Nephron (organoid): ENCODE measurements at regions not wholly inside any gene's neighbourhood (a gene's known extent, or its start where the extent isn't known, plus 50 kb on each side); places are given as distances from the start of the nearest gene placed in this dataset.
"Not testable (repeated sequence)": the region's sequence is repeated elsewhere in the genome, so short reads cannot be mapped to it uniquely, and the experiment has no call there.

ENCODE experiments used
- H3K27ac Mint-ChIP-seq, 3 experiments: 2 replicates each; pipeline ENCODE4 v1.8.0; 2020; ENCODE audit warnings: mixed read lengths in 3 of 3, mild to moderate bottlenecking in 2 of 3, moderate library complexity in 1 of 3
- H3K27me3 Mint-ChIP-seq: 2 replicates; pipeline ENCODE4 v1.8.0; 2021; ENCODE audit warnings: low read depth, mild to moderate bottlenecking, moderate library complexity, mixed read lengths
- H3K36me3 Mint-ChIP-seq: 2 replicates; pipeline ENCODE4 v1.8.0; 2020; ENCODE audit warnings: low read depth, mixed read lengths
- H3K4me1 Mint-ChIP-seq: 2 replicates; pipeline ENCODE4 v1.8.0; 2020; ENCODE audit warnings: mixed read lengths
- H3K4me3 Mint-ChIP-seq, 3 experiments: 2 replicates each; pipeline ENCODE4 v1.8.0; 2020; ENCODE audit warnings: mild to moderate bottlenecking in 3 of 3, mixed read lengths in 3 of 3, moderate library complexity in 2 of 3
- H3K9me3 Mint-ChIP-seq: 2 replicates; pipeline ENCODE4 v1.8.0; 2020; ENCODE audit warnings: mixed read lengths
- TF ChIP-seq, protein P1 (sequence below), 3 experiments: fragments of 200-600 bp; sonication (generic); IDR thresholded peaks; one replicate each; pipeline ENCODE4 v1.5.0; 2021; ENCODE audit warnings: antibody characterized with exemption in 3 of 3; ENCODE audit not compliant: unreplicated experiment in 3 of 3

DNA sequence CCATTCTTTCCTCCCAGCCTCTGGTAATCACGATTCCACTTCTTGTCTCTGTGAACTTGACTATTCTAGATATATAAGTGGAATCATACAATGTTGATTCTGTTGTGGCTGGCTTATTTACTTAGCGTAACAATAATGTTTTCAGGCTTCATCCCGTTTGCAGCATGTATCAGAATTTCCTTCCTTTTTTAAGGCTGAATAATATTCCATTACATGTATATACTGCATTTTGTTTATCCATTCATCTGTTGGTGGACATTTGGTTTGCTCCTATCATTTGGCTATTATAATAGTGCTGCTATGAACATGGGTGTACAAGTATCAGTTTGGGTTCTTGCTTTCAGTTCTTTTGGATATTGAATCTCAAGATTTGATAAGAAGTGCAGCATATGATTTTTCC is 239.7 kb upstream of the ZNF608 start:
- TF ChIP-seq, protein P1, sequence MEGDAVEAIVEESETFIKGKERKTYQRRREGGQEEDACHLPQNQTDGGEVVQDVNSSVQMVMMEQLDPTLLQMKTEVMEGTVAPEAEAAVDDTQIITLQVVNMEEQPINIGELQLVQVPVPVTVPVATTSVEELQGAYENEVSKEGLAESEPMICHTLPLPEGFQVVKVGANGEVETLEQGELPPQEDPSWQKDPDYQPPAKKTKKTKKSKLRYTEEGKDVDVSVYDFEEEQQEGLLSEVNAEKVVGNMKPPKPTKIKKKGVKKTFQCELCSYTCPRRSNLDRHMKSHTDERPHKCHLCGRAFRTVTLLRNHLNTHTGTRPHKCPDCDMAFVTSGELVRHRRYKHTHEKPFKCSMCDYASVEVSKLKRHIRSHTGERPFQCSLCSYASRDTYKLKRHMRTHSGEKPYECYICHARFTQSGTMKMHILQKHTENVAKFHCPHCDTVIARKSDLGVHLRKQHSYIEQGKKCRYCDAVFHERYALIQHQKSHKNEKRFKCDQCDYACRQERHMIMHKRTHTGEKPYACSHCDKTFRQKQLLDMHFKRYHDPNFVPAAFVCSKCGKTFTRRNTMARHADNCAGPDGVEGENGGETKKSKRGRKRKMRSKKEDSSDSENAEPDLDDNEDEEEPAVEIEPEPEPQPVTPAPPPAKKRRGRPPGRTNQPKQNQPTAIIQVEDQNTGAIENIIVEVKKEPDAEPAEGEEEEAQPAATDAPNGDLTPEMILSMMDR (IDR thresholded peaks at IDR 0.05; ENCODE audit: unreplicated experiment in 3 of 3): no peak
- H3K9me3 Mint-ChIP-seq: peaks cover 29% of the 10 kb centered on the region
- no peak overlapping the region for H3K27ac Mint-ChIP-seq
- peaks cover 4% of the 10 kb centered on the region for H3K27me3 Mint-ChIP-seq
- peaks cover 8% of the 10 kb centered on the region for H3K4me1 Mint-ChIP-seq
- H3K4me3 Mint-ChIP-seq: no peak overlapping the region
- peaks cover 13% of the 10 kb centered on the region for H3K36me3 Mint-ChIP-seq

DNA sequence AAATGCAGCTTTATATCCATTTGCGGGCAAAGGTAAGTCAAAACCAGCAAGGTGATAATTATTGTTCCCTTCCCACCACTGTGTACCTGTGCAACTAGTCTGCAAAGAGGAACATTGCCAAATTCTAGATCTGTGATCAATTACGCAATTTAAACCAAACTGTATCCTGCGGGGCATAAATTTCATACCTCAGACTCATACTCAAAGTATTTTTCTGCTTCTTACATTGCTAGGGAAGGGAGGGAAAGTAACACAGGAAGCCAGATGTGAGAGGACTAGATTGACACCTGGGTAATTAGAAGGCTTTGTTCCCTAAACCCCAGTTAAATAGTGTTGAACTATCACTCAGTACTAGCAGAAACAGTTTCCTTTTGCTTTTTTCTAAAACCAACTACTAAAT is 240.2 kb upstream of the ZNF608 start:
- H3K4me1 Mint-ChIP-seq: peaks cover 7% of the 10 kb centered on the region
- TF ChIP-seq, protein P1 (IDR thresholded peaks at IDR 0.05; ENCODE audit: unreplicated experiment in 3 of 3): no peak
- peaks cover 4% of the 10 kb centered on the region for H3K27me3 Mint-ChIP-seq
- H3K4me3 Mint-ChIP-seq: no peak overlapping the region
- H3K27ac Mint-ChIP-seq: no peak overlapping the region
- peaks cover 29% of the 10 kb centered on the region for H3K9me3 Mint-ChIP-seq
- peaks cover 13% of the 10 kb centered on the region for H3K36me3 Mint-ChIP-seq

GRCh38 chr5:124987786-124988185 is 241.3 kb upstream of the ZNF608 start:
- H3K4me1 Mint-ChIP-seq, H3K4me3 Mint-ChIP-seq, H3K27me3 Mint-ChIP-seq, H3K27ac Mint-ChIP-seq: not testable (repeated sequence)
- peaks cover 13% of the 10 kb centered on the region for H3K36me3 Mint-ChIP-seq
- H3K9me3 Mint-ChIP-seq: peaks cover 29% of the 10 kb centered on the region

GRCh38 chr5:124990723-124991122 is 244.3 kb upstream of the ZNF608 start:
- no peak overlapping the region for H3K4me3 Mint-ChIP-seq
- H3K36me3 Mint-ChIP-seq: peaks cover 9% of the 10 kb centered on the region
- no peaks in the 10 kb centered on the region for H3K4me1 Mint-ChIP-seq
- H3K27ac Mint-ChIP-seq: no peak overlapping the region
- peaks cover 14% of the 10 kb centered on the region for H3K9me3 Mint-ChIP-seq
- TF ChIP-seq, protein P1 (IDR thresholded peaks at IDR 0.05; ENCODE audit: unreplicated experiment in 3 of 3): no peak
- H3K27me3 Mint-ChIP-seq: no peaks in the 10 kb centered on the region

DNA sequence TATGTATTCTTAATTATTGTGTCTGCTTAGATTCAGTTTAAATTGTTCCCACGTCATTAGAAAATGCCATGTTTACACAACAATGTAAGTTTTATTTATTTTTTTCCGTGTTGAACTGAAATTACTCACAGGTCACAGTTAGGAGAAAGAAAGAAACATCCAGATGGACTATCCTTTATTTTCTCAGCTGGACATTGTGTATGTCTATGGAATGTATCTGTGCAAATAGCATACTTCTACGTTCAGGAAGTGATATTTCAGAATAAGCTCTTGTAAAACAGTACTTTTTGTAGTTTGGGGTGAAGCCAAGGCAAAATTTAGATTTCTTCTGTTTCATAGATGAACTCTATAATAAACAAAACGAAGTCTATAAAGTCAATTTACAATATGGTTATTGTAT is 249.0 kb upstream of the ZNF608 start:
- TF ChIP-seq, protein P1 (IDR thresholded peaks at IDR 0.05; ENCODE audit: unreplicated experiment in 3 of 3): no peak
- Mint-ChIP-seq H3K27ac (peak overlapping the region in 2 of 3 experiments; percentile 36 to 43), H3K4me3 (no peak overlapping the region), H3K9me3 (no peaks in the 10 kb centered on the region), H3K4me1 (peaks cover 6% of the 10 kb centered on the region), H3K27me3 (peaks cover 4% of the 10 kb centered on the region), H3K36me3 (no peaks in the 10 kb centered on the region)

DNA sequence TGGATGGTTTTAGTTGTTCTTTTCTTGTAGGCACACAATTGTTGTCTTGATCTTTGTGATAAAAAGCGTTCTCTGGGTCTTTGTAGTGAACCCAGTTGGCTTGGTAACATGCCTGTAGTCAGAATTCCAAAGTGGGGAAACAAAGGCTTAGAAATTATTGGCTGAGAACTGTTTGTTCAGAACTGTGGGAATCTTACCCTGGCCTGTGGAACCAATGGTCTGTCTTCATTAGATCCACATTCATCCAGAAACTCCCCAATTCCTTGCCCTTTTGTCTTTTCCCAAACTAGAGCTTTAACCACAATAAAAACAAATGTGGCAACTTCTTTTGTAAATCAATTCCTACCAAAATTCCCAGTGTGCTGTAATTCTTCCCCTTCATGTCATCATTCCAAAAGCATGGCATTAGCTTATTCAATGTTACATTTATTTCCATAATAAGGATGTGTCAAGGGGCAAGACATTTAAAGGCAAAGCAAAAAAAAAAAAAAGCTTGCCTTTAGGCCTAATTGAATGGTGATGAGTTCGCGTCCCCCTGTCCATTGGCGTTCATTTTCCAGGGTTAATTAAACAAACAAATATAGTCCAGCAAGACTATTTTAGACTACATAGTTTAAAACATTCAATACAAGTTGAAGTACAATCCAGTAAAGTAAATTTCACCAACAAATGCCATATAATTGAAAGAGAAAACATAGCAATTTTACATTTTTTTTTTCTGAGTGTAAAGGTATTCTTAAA is 249.8 kb upstream of the ZNF608 start:
- H3K27ac Mint-ChIP-seq: peak overlapping the region in 1 of 3 experiments; percentile 36
- H3K4me1 Mint-ChIP-seq: peaks cover 10% of the 10 kb centered on the region
- no peaks in the 10 kb centered on the region for H3K9me3 Mint-ChIP-seq
- TF ChIP-seq, protein P1 (IDR thresholded peaks at IDR 0.05; ENCODE audit: unreplicated experiment in 3 of 3): no peak
- no peak overlapping the region for H3K4me3 Mint-ChIP-seq
- peaks cover 8% of the 10 kb centered on the region for H3K27me3 Mint-ChIP-seq
- no peaks in the 10 kb centered on the region for H3K36me3 Mint-ChIP-seq
